Liver (tissue), 8 donors: ENCODE measurements at regions not wholly inside any gene's neighbourhood (a gene's known extent, or its start where the extent isn't known, plus 50 kb on each side); places are given as distances from the start of the nearest gene placed in this dataset.

Source experiments
- DNase-seq: peaks from one replicate; pipeline ENCODE4 v3.0.0-alpha.2; 2017; ENCODE audit warnings: low spot score
- H3K27ac ChIP-seq, 2 donors: one replicate each; pipeline ENCODE4 v1.7.0; 2013; ENCODE audit warnings: inconsistent platforms in 2 of 2, low read length in 2 of 2, control low read depth in 1 of 2, low read depth in 1 of 2, mild to moderate bottlenecking in 1 of 2
- H3K27me3 ChIP-seq, 4 donors: one replicate each; pipeline versions ENCODE4 v1.6.1 to v1.7.0; 2013; ENCODE audit warnings: low read length in 3 of 4, inconsistent platforms in 1 of 4, mild to moderate bottlenecking in 1 of 4, moderate library complexity in 1 of 4; ENCODE audit not compliant: control insufficient read depth in 4 of 4, insufficient read depth in 4 of 4
- H3K36me3 ChIP-seq, 4 donors: one replicate each; pipeline versions ENCODE4 v1.6.1 to v1.7.0; 2013; ENCODE audit warnings: low read length in 3 of 4, mild to moderate bottlenecking in 3 of 4, low read depth in 1 of 4, moderate library complexity in 1 of 4; ENCODE audit not compliant: control insufficient read depth in 4 of 4, insufficient read depth in 3 of 4
- H3K4me1 ChIP-seq, 4 donors: one replicate each; pipeline versions ENCODE4 v1.6.1 to v1.7.0; 2013; ENCODE audit warnings: low read length in 3 of 4, mild to moderate bottlenecking in 3 of 4, moderate library complexity in 1 of 4; ENCODE audit not compliant: control insufficient read depth in 4 of 4, insufficient read depth in 4 of 4
- H3K4me3 ChIP-seq, 3 donors: one replicate each; pipeline versions ENCODE4 v1.6.1 to v1.7.0; 2013; ENCODE audit warnings: low read length in 3 of 3, control low read depth in 1 of 3, low read depth in 1 of 3, mild to moderate bottlenecking in 1 of 3
- H3K9ac ChIP-seq, 2 donors: one replicate each; pipeline ENCODE4 v1.7.0; 2013; ENCODE audit warnings: low read length in 2 of 2, mild to moderate bottlenecking in 2 of 2, moderate library complexity in 2 of 2, control low read depth in 1 of 2, low read depth in 1 of 2
- H3K9me3 ChIP-seq, 4 donors: one replicate each; pipeline versions ENCODE4 v1.6.1 to v1.7.0; 2013; ENCODE audit warnings: low read length in 3 of 4; ENCODE audit not compliant: control insufficient read depth in 4 of 4
- FOXA1 ChIP-seq: IDR thresholded peaks from 2 replicates; pipeline ENCODE4 v1.6.1; 2016; ENCODE audit warnings: antibody characterized with exemption
- FOXA2 ChIP-seq: IDR thresholded peaks from 2 replicates; pipeline ENCODE4 v1.6.1; 2016; ENCODE audit warnings: antibody characterized with exemption
- GABPA ChIP-seq, 2 donors: IDR thresholded peaks in 1 of 2; conservative IDR thresholded peaks in 1 of 2; 2 replicates each; pipeline ENCODE4 v1.6.1; 2016; ENCODE audit warnings: antibody characterized with exemption in 2 of 2, mild to moderate bottlenecking in 1 of 2, moderate library complexity in 1 of 2
- HNF4G ChIP-seq: IDR thresholded peaks from 2 replicates; pipeline ENCODE4 v1.6.1; 2016; ENCODE audit warnings: antibody characterized with exemption
- JUND ChIP-seq, 2 donors: IDR thresholded peaks; 2 replicates each; pipeline ENCODE4 v1.6.1; 2016; ENCODE audit warnings: antibody characterized with exemption in 2 of 2
- RAD21 ChIP-seq, 2 donors: IDR thresholded peaks; 2 replicates each; pipeline ENCODE4 v1.6.1; 2016; ENCODE audit warnings: antibody characterized with exemption in 2 of 2, mild to moderate bottlenecking in 2 of 2
- RXRA ChIP-seq, 2 donors: IDR thresholded peaks; 2 replicates each; pipeline ENCODE4 v1.6.1; 2017 to 2018; ENCODE audit warnings: antibody characterized with exemption in 2 of 2, mild to moderate bottlenecking in 1 of 2
- SP1 ChIP-seq: IDR thresholded peaks from 2 replicates; pipeline ENCODE4 v1.6.1; 2018; ENCODE audit warnings: antibody characterized with exemption, mild to moderate bottlenecking
- TAF1 ChIP-seq: conservative IDR thresholded peaks from 2 replicates; pipeline ENCODE4 v1.6.1; 2016; ENCODE audit warnings: antibody characterized with exemption, mild to moderate bottlenecking
- YY1 ChIP-seq: IDR thresholded peaks from 2 replicates; pipeline ENCODE4 v1.6.1; 2016; ENCODE audit warnings: antibody characterized with exemption, mild to moderate bottlenecking
- WGBS: extraction: QIAGEN DNeasy Blood & Tissue Kit; methylation state at CpG from one replicate; pipeline ENCODE4 v1.1.7; 2013; 5-methylcytosine and 5-hydroxymethylcytosine counted together
- TF ChIP-seq, protein P1 (sequence below): IDR thresholded peaks from 2 replicates; pipeline ENCODE4 v1.6.1; 2016; ENCODE audit warnings: antibody characterized with exemption
- TF ChIP-seq, protein P2 (sequence below): IDR thresholded peaks from 2 replicates; pipeline ENCODE4 v1.6.1; 2016; ENCODE audit warnings: antibody characterized with exemption, mild to moderate bottlenecking
- TF ChIP-seq, protein P3 (sequence below): IDR thresholded peaks from 2 replicates; pipeline ENCODE4 v1.6.1; 2016; ENCODE audit warnings: antibody characterized with exemption
- TF ChIP-seq, protein P4 (sequence below): fragments of 150-350 bp; IDR thresholded peaks from 2 replicates; pipeline ENCODE4 v1.5.1; 2017; ENCODE audit warnings: improper control_type of control experiment, low read depth, low read length; ENCODE audit not compliant: missing input control
- donor health status: healthy.
- donor health status: healthy.
- donor health status: healthy.
- donor health status: healthy.
- donor health status: healthy.

DNA sequence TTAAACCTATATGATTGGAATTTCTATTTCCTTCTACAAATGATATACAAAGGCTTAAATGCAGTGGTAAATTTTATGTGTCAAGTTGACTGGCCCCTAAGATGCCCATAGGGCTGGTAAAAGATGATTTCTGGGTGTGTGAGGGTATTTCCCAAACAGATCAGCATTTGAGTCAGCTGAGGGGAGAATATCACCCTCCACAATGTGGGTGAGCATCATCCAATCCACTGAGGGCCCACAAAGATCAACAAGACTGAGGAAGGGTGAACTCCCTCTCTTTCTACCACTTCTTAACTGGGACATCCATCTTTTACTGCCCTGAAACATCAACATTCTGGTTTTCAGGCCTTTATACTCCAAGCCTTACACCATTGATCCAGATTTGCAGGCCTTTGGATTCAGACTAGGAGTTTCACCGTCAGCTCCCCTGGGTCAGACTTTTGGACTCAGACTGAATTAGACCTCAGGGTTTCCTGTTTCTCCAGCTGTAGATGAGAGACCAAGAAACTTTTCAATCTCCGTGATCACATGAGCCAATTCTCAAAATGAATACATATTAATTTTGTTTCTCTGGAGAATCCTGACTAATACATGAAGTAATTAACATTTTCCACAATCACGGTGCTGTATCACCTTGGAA lies 1020.7 kb upstream of the SLIT2 start:
- TF ChIP-seq, protein P1, sequence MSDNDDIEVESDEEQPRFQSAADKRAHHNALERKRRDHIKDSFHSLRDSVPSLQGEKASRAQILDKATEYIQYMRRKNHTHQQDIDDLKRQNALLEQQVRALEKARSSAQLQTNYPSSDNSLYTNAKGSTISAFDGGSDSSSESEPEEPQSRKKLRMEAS: no peak
- TF ChIP-seq HNF4G (no peak), GABPA (IDR thresholded peaks at IDR 0.05 in 1 of 2, conservative IDR thresholded peaks at IDR 0.05 in 1 of 2) (no peak), JUND (IDR thresholded peaks at IDR 0.05) (no peak), FOXA2 (no peak), YY1 (no peak)
- Histone ChIP-seq H3K4me3 (no peak overlapping the region), H3K27ac (no peak overlapping the region), H3K9me3 (no peaks in the 10 kb centered on the region), H3K9ac (no peak overlapping the region), H3K36me3 (no peaks in the 10 kb centered on the region), H3K4me1 (no peaks in the 10 kb centered on the region), H3K27me3 (no peaks in the 10 kb centered on the region)
- no peak for DNase-seq
- WGBS: 62% methylated on average over 3 of the region's 3 CpGs

DNA sequence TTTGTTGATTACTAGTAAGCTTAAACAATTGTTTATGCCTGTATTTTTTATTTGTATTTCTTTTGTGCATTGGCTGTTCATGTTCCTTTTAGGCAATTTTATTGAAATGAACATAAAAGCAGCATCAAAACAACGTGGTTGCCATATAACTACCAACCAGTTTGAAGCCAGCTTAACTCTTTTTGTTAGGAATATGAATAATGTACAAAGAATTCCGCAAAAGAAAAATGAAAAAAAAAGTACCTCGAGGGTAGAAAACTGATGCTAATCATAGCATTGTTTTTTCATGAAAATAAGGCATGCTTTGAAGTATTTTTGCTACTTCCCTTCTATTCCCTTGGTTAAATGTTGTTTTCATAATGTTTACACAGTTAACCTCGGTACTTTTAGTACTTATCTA lies 1024.0 kb upstream of the SLIT2 start:
- no peaks in the 10 kb centered on the region for H3K36me3 ChIP-seq
- no peak for DNase-seq
- WGBS: 65% methylated on average over 4 of the region's 4 CpGs
- no peaks in the 10 kb centered on the region for H3K9me3 ChIP-seq
- no peaks in the 10 kb centered on the region for H3K27me3 ChIP-seq
- H3K4me1 ChIP-seq: no peaks in the 10 kb centered on the region
- H3K27ac ChIP-seq: no peak overlapping the region
- TF ChIP-seq HNF4G (no peak), YY1 (no peak), TAF1 (no peak), FOXA2 (no peak), JUND (IDR thresholded peaks at IDR 0.05) (no peak), SP1 (no peak), FOXA1 (no peak)
- TF ChIP-seq, protein P2, sequence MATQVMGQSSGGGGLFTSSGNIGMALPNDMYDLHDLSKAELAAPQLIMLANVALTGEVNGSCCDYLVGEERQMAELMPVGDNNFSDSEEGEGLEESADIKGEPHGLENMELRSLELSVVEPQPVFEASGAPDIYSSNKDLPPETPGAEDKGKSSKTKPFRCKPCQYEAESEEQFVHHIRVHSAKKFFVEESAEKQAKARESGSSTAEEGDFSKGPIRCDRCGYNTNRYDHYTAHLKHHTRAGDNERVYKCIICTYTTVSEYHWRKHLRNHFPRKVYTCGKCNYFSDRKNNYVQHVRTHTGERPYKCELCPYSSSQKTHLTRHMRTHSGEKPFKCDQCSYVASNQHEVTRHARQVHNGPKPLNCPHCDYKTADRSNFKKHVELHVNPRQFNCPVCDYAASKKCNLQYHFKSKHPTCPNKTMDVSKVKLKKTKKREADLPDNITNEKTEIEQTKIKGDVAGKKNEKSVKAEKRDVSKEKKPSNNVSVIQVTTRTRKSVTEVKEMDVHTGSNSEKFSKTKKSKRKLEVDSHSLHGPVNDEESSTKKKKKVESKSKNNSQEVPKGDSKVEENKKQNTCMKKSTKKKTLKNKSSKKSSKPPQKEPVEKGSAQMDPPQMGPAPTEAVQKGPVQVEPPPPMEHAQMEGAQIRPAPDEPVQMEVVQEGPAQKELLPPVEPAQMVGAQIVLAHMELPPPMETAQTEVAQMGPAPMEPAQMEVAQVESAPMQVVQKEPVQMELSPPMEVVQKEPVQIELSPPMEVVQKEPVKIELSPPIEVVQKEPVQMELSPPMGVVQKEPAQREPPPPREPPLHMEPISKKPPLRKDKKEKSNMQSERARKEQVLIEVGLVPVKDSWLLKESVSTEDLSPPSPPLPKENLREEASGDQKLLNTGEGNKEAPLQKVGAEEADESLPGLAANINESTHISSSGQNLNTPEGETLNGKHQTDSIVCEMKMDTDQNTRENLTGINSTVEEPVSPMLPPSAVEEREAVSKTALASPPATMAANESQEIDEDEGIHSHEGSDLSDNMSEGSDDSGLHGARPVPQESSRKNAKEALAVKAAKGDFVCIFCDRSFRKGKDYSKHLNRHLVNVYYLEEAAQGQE: no peak
- TF ChIP-seq, protein P1: no peak
- TF ChIP-seq, protein P3, sequence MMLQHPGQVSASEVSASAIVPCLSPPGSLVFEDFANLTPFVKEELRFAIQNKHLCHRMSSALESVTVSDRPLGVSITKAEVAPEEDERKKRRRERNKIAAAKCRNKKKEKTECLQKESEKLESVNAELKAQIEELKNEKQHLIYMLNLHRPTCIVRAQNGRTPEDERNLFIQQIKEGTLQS: no peak
- H3K4me3 ChIP-seq: no peak overlapping the region
- no peak overlapping the region for H3K9ac ChIP-seq

DNA sequence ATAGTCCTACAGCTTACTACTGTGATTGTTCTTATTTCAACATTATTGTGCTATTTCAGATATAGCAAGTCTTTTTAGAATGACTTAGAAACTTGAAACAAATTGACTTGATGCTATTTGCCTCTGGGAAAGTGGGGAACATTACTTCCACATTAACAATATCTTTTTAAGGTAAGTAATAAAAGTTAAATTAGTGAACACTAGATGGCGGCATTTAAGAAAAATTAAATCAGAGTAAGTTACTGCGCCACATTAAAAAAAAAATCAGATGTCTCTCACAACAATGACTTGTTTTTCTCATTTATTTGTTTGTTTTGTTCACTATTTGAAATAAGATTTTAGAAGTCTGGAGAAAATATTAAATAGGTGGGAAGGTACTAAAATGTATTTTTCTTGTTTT lies 1026.9 kb upstream of the SLIT2 start:
- Histone ChIP-seq H3K4me1 (no peaks in the 10 kb centered on the region), H3K4me3 (no peak overlapping the region), H3K27me3 (peaks cover 0 to 3% (median 0%) of the 10 kb centered on the region in 4 donors), H3K36me3 (no peaks in the 10 kb centered on the region), H3K9ac (no peak overlapping the region), H3K9me3 (no peaks in the 10 kb centered on the region), H3K27ac (no peak overlapping the region)
- 13% methylated on average over 2 of the region's 2 CpGs for WGBS
- no peak for TF ChIP-seq JUND (IDR thresholded peaks at IDR 0.05)
- TF ChIP-seq RAD21 (IDR thresholded peaks at IDR 0.05): peak; percentile 59 to 64
- TF ChIP-seq RXRA (IDR thresholded peaks at IDR 0.05): no peak
- TF ChIP-seq, protein P1: no peak
- TF ChIP-seq, protein P4, sequence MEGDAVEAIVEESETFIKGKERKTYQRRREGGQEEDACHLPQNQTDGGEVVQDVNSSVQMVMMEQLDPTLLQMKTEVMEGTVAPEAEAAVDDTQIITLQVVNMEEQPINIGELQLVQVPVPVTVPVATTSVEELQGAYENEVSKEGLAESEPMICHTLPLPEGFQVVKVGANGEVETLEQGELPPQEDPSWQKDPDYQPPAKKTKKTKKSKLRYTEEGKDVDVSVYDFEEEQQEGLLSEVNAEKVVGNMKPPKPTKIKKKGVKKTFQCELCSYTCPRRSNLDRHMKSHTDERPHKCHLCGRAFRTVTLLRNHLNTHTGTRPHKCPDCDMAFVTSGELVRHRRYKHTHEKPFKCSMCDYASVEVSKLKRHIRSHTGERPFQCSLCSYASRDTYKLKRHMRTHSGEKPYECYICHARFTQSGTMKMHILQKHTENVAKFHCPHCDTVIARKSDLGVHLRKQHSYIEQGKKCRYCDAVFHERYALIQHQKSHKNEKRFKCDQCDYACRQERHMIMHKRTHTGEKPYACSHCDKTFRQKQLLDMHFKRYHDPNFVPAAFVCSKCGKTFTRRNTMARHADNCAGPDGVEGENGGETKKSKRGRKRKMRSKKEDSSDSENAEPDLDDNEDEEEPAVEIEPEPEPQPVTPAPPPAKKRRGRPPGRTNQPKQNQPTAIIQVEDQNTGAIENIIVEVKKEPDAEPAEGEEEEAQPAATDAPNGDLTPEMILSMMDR: peak; percentile 22
- TF ChIP-seq FOXA2: no peak
- TF ChIP-seq FOXA1: no peak
- no peak for DNase-seq
